K562 (cell line): ENCODE measurements at regions not wholly inside any gene's neighbourhood (a gene's known extent, or its start where the extent isn't known, plus 50 kb on each side); places are given as distances from the start of the nearest gene placed in this dataset.

Experiments used
- ATAC-seq: fragments of 200-7000 bp; cut with Tn5 transposase; 3 replicates; pipeline ENCODE4 v1.9.1; 2020; ENCODE audit warnings: moderate library complexity
- BruUV-seq: library from RNA; stranded (reverse); fragments of 400-500 nt; replicated peaks from 2 replicates; lab custom pipeline; 2021; lab: Mats Ljungman, UMichigan
- CTCF ChIA-PET: fragments of 300-600 bp; formaldehyde crosslinking; extraction: SDS; loops from one replicate; lab custom pipeline; 2021; ENCODE audit warnings: low intra/inter-chr PET ratio; lab: Yijun Ruan, JAX
- POLR2A ChIA-PET: fragments of 300-600, 350-650 bp; sonication (Branson Sonifier 250); formaldehyde crosslinking; extraction: SDS; loops from one replicate; lab custom pipeline; 2021; ENCODE audit warnings: antibody characterized with exemption, inconsistent platforms; lab: Yijun Ruan, JAX
- DNase-seq, 4 experiments: peaks; one replicate each; pipeline versions ENCODE4 v3.0.0 to v3.0.0-alpha.2; 2011 to 2018; ENCODE audit warnings: low spot score in 3 of 4, mixed read lengths in 3 of 4; ENCODE audit errors: extremely low read depth in 1 of 4
- FAIRE-seq: peaks from 2 replicates; lab custom pipeline; 2011; peaks lifted over from hg19 to GRCh38; lab: Jason Lieb, UNC
- H2AFZ ChIP-seq: 2 replicates; pipeline ENCODE4 v1.6.0; 2011; ENCODE audit warnings: low read depth, low read length, control low read depth, inconsistent platforms
- H3K27ac ChIP-seq: fragments of 200-600 bp; 3 replicates; pipeline ENCODE4 v1.8.0; 2011; ENCODE audit warnings: low read depth, mild to moderate bottlenecking, control low read depth, inconsistent platforms, low read length, moderate library complexity, mixed read lengths; ENCODE audit errors: extremely low read depth
- H3K27me3 ChIP-seq, 2 experiments: fragments of 300-600 bp in 1 of 2; 2 replicates in 1 of 2; 3 replicates in 1 of 2; pipeline versions ENCODE4 v1.6.0 to v1.8.0; 2011; ENCODE audit warnings: inconsistent platforms in 2 of 2, low read length in 2 of 2, mild to moderate bottlenecking in 1 of 2, mixed read lengths in 1 of 2, moderate library complexity in 1 of 2; ENCODE audit not compliant: control insufficient read depth in 2 of 2, insufficient read depth in 2 of 2
- H3K36me3 ChIP-seq: fragments of 300-600 bp; 3 replicates; pipeline ENCODE4 v1.8.0; 2011; ENCODE audit warnings: mild to moderate bottlenecking, low read length, inconsistent platforms; ENCODE audit not compliant: control insufficient read depth, insufficient read depth
- H3K4me1 ChIP-seq, 2 experiments: fragments of 200-600 bp in 1 of 2; replicated peaks in 1 of 2; 2 replicates in 1 of 2; 3 replicates in 1 of 2; pipeline versions ENCODE4 v1.5.1 to v1.8.0; 2011; ENCODE audit warnings: inconsistent platforms in 2 of 2, low read length in 2 of 2, mild to moderate bottlenecking in 1 of 2, mixed read lengths in 1 of 2, moderate library complexity in 1 of 2; ENCODE audit not compliant: control insufficient read depth in 2 of 2, insufficient read depth in 2 of 2
- H3K4me2 ChIP-seq: 2 replicates; pipeline ENCODE4 v1.6.1; 2011; ENCODE audit warnings: low read length, control low read depth, inconsistent platforms, mixed read lengths; ENCODE audit not compliant: insufficient read depth
- H3K4me3 ChIP-seq: fragments of 200-600 bp; sonication (generic), shearing (Covaris generic); 2 replicates; pipeline ENCODE4 v1.5.1; 2016; ENCODE audit warnings: control low read depth, inconsistent platforms
- H3K79me2 ChIP-seq: fragments of 200-600 bp; 3 replicates; pipeline ENCODE4 v1.8.0; 2011; ENCODE audit warnings: low read length, inconsistent platforms; ENCODE audit not compliant: control insufficient read depth, insufficient read depth
- H3K9ac ChIP-seq, 2 experiments: 2 replicates each; pipeline versions ENCODE4 v1.6.0 to v1.6.1; 2011; ENCODE audit warnings: low read depth in 2 of 2, low read length in 2 of 2, control low read depth in 1 of 2, inconsistent platforms in 1 of 2, mild to moderate bottlenecking in 1 of 2, mixed read lengths in 1 of 2; ENCODE audit not compliant: insufficient read depth in 1 of 2
- H3K9me1 ChIP-seq: one replicate; pipeline ENCODE4 v1.6.0; 2011; ENCODE audit warnings: inconsistent platforms, mild to moderate bottlenecking, low read length, moderate library complexity; ENCODE audit not compliant: control insufficient read depth, insufficient read depth
- H3K9me3 ChIP-seq: replicated peaks from 2 replicates; pipeline ENCODE4 v1.5.1; 2011; ENCODE audit warnings: low read depth, low read length, inconsistent platforms; ENCODE audit not compliant: control insufficient read depth, insufficient read depth
- H4K20me1 ChIP-seq: replicated peaks from 2 replicates; pipeline ENCODE4 v1.6.1; 2011; ENCODE audit warnings: low read length, inconsistent platforms, mixed read lengths; ENCODE audit not compliant: control insufficient read depth, insufficient read depth
- RBFOX2 ChIP-seq: fragments of 200-400 bp; formaldehyde crosslinking; IDR thresholded peaks from 2 replicates; pipeline ENCODE4 v1.6.1; 2017; ENCODE audit warnings: low read depth, mild to moderate bottlenecking, low read length, moderate library complexity
- RFX1 ChIP-seq: fragments of 450-650 bp; IDR thresholded peaks from 2 replicates; pipeline ENCODE4 v1.6.1; 2016; ENCODE audit warnings: mild to moderate bottlenecking, moderate library complexity
- TEAD1 ChIP-seq, 2 experiments: fragments of 450-650 bp in 1 of 2; sonication (generic) in 1 of 2; formaldehyde crosslinking; IDR thresholded peaks; 2 replicates each; pipeline versions ENCODE4 v1.4.0 to v1.8.0; 2020 to 2022; ENCODE audit warnings: mild to moderate bottlenecking in 2 of 2, missing genetic modification reagents in 1 of 2
- ZBTB8A ChIP-seq: fragments of 450-650 bp; IDR thresholded peaks from 2 replicates; pipeline ENCODE4 v1.6.1; 2018; ENCODE audit warnings: mild to moderate bottlenecking, moderate library complexity; ENCODE audit not compliant: partially characterized antibody
- ZNF212 ChIP-seq: fragments of 450-650 bp; formaldehyde crosslinking; IDR thresholded peaks from 2 replicates; pipeline ENCODE4 v1.4.0; 2020; ENCODE audit warnings: mild to moderate bottlenecking
- WGBS: fragments of 100-300 bp; shearing (Covaris generic); methylation state at CpG from one replicate; pipeline ENCODE4 v1.1.6; 2016; ENCODE audit warnings: low coverage, mixed read lengths; ENCODE audit not compliant: insufficient coverage; ENCODE audit errors: missing lambda C conversion rate; 5-methylcytosine and 5-hydroxymethylcytosine counted together
- in situ Hi-C: fragments of 300-500 bp; cut with MboI; formaldehyde crosslinking; loops from 4 replicates; pipeline ENCODE4 v1.15.0; 2018; ENCODE audit warnings: inconsistent platforms, mixed read lengths
- intact Hi-C: fragments of 100-400 bp; cut with micrococcal nuclease; formaldehyde crosslinking; loops from 2 replicates; pipeline ENCODE4 v1.14.2; 2022
- TF ChIP-seq, protein P1 (sequence below): fragments of 250-450 bp; sonication (Bioruptor Pico); IDR thresholded peaks from 2 replicates; pipeline ENCODE4 v1.4.0; 2020; ENCODE audit warnings: mild to moderate bottlenecking, moderate library complexity, borderline replicate concordance
- TF ChIP-seq, protein P2 (sequence below): fragments of 250-450 bp; sonication (Bioruptor Pico); IDR thresholded peaks from 2 replicates; pipeline ENCODE4 v1.5.0; 2021
- TF ChIP-seq, protein P3 (sequence below): fragments of 250-450 bp; sonication (Bioruptor Pico); IDR thresholded peaks from 2 replicates; pipeline ENCODE4 v1.5.0; 2020; ENCODE audit warnings: mild to moderate bottlenecking, borderline replicate concordance

DNA sequence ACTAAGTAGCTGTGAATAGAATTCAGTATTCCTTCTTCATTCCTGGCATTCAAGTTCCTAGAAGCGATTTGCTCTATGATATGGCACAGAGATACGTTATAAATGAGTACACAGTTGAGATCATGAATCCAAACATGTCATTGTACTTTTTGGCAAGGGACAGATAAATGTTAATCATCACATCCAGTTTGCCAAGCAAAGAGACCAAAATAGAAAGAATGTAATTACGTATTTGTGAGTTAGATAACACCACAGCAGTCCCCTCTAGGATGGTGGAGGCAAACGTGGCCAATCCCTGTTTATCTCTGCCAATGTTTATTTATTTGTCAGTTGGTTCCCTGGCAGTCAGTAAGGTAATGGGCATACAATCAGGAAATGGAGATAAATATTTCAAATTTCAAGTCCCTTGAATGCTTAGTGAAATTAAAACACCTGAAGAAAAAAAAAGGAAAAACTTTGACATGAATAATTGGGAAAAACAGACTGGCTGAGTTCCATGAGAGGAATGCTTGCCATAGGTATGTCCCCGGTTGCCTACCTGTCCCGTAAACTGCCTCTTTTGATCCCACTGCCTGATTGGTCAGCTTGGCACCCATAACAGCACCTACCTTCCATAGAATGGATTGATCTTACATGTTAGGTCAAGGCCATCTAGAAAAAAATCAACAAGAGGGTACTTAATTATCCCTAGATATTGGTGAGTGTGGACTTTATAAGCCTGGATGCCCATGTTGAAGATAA, 451.1 kb upstream of the NETO1 start (continued):
- TF ChIP-seq, protein P1, sequence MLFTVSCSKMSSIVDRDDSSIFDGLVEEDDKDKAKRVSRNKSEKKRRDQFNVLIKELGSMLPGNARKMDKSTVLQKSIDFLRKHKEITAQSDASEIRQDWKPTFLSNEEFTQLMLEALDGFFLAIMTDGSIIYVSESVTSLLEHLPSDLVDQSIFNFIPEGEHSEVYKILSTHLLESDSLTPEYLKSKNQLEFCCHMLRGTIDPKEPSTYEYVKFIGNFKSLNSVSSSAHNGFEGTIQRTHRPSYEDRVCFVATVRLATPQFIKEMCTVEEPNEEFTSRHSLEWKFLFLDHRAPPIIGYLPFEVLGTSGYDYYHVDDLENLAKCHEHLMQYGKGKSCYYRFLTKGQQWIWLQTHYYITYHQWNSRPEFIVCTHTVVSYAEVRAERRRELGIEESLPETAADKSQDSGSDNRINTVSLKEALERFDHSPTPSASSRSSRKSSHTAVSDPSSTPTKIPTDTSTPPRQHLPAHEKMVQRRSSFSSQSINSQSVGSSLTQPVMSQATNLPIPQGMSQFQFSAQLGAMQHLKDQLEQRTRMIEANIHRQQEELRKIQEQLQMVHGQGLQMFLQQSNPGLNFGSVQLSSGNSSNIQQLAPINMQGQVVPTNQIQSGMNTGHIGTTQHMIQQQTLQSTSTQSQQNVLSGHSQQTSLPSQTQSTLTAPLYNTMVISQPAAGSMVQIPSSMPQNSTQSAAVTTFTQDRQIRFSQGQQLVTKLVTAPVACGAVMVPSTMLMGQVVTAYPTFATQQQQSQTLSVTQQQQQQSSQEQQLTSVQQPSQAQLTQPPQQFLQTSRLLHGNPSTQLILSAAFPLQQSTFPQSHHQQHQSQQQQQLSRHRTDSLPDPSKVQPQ, result no peak
- TF ChIP-seq RBFOX2 (no peak), RFX1 (no peak), ZBTB8A (no peak)
- TF ChIP-seq, protein P2, sequence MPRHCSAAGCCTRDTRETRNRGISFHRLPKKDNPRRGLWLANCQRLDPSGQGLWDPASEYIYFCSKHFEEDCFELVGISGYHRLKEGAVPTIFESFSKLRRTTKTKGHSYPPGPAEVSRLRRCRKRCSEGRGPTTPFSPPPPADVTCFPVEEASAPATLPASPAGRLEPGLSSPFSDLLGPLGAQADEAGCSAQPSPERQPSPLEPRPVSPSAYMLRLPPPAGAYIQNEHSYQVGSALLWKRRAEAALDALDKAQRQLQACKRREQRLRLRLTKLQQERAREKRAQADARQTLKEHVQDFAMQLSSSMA (CRISPR knock-in tag), result no peak

DNA sequence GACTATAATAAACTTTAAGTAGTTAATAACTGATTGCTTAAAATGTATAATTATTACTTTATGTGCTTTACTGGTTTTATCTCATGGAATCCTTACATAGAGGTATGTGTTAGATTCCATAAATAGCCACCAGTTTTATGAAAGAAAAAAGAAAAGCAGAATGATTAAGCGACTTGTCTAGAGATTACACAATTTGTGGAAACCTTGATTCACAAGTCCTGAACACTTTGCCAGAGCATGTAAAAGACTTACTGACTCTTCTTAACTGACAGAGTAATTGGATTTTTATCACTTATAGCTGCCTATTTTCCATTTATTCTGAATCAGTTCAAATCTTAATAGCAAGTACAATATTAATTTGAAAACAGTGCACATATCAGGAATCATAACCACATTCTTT, 448.7 kb upstream of the NETO1 start:
- Histone ChIP-seq H3K9me3 (no peaks in the 10 kb centered on the region), H3K4me1 (no peaks in the 10 kb centered on the region), H3K9me1 (no peaks in the 10 kb centered on the region), H3K27me3 (no peaks in the 10 kb centered on the region), H3K4me3 (no peak overlapping the region), H3K9ac (no peak overlapping the region)
- DNase-seq (no peak), ATAC-seq (no peak), FAIRE-seq (no peak)
- 9% methylated on average over 1 of the region's 1 CpG for WGBS
- no TSS peak for BruUV-seq
- in situ Hi-C loops, result no loop called here
- TF ChIP-seq ZNF212 (CRISPR knock-in tag), result no peak
- TF ChIP-seq, protein P3, sequence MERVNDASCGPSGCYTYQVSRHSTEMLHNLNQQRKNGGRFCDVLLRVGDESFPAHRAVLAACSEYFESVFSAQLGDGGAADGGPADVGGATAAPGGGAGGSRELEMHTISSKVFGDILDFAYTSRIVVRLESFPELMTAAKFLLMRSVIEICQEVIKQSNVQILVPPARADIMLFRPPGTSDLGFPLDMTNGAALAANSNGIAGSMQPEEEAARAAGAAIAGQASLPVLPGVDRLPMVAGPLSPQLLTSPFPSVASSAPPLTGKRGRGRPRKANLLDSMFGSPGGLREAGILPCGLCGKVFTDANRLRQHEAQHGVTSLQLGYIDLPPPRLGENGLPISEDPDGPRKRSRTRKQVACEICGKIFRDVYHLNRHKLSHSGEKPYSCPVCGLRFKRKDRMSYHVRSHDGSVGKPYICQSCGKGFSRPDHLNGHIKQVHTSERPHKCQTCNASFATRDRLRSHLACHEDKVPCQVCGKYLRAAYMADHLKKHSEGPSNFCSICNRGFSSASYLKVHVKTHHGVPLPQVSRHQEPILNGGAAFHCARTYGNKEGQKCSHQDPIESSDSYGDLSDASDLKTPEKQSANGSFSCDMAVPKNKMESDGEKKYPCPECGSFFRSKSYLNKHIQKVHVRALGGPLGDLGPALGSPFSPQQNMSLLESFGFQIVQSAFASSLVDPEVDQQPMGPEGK, result no peak
- no peak for TF ChIP-seq TEAD1 (CRISPR knock-in tag; IDR thresholded peaks at IDR 0.05)
- TF ChIP-seq, all 486 proteins: peak for 0
- no peaks in the 10 kb centered on the region for H4K20me1 ChIP-seq
- H3K79me2 ChIP-seq, result no peaks in the 10 kb centered on the region
- H3K36me3 ChIP-seq, result no peaks in the 10 kb centered on the region
- H3K27ac ChIP-seq, result no peak overlapping the region
- CTCF ChIA-PET, result no interaction called here
- H2AFZ ChIP-seq, result no peak overlapping the region
- intact Hi-C loops, result no loop called here
- POLR2A ChIA-PET, result no interaction called here
- H3K4me2 ChIP-seq, result no peak overlapping the region
